MV-4-11 (cell line): ENCODE measurements at regions not wholly inside any gene's neighbourhood (a gene's known extent, or its start where the extent isn't known, plus 50 kb on each side); places are given as distances from the start of the nearest gene placed in this dataset.

Experiments used
- DNase-seq: peaks from one replicate; lab custom pipeline; 2025; lab: John Stamatoyannopoulos, UW

GRCh38 chr13:34002924-34003323 is 185.0 kb downstream of the RFC3 start:
- no peak for DNase-seq

GRCh38 chr13:34003656-34004055 is 185.7 kb downstream of the RFC3 start:
- DNase-seq = no peak

GRCh38 chr13:34004676-34005075 is 186.7 kb downstream of the RFC3 start:
- DNase-seq = no peak

- no peak for DNase-seq
These were observed 188.1 kb downstream of the RFC3 start for GRCh38 chr13:34006011-34006410.

- no peak for DNase-seq
These were observed 193.7 kb downstream of the RFC3 start for GRCh38 chr13:34011552-34012085.

GRCh38 chr13:34012382-34012781 is 194.4 kb downstream of the RFC3 start:
- no peak for DNase-seq

GRCh38 chr13:34013061-34013460 is 195.1 kb downstream of the RFC3 start:
- DNase-seq = no peak

GRCh38 chr13:34017231-34017630 is 199.3 kb downstream of the RFC3 start:
- no peak for DNase-seq

- no peak for DNase-seq
These were observed 201.9 kb downstream of the RFC3 start for GRCh38 chr13:34019870-34020269.

GRCh38 chr13:34020388-34020787 is 202.4 kb downstream of the RFC3 start:
- DNase-seq = no peak

- no peak for DNase-seq
These were observed 203.7 kb downstream of the RFC3 start for GRCh38 chr13:34021619-34022018.

GRCh38 chr13:34025746-34026145 is 207.8 kb downstream of the RFC3 start:
- no peak for DNase-seq

- no peak for DNase-seq
These were observed 208.4 kb downstream of the RFC3 start for GRCh38 chr13:34026308-34026707.

- no peak for DNase-seq
These were observed 210.8 kb downstream of the RFC3 start for GRCh38 chr13:34028496-34029442.

- no peak for DNase-seq
These were observed 212.8 kb downstream of the RFC3 start for GRCh38 chr13:34030782-34031181.

- DNase-seq = no peak
These were observed 213.7 kb downstream of the RFC3 start for GRCh38 chr13:34031610-34032009.

- no peak for DNase-seq
These were observed 216.5 kb downstream of the RFC3 start for GRCh38 chr13:34034411-34034810.

- no peak for DNase-seq
These were observed 217.2 kb downstream of the RFC3 start for GRCh38 chr13:34035178-34035577.

- DNase-seq = no peak
These were observed 217.9 kb downstream of the RFC3 start for GRCh38 chr13:34035676-34036325.

GRCh38 chr13:34037636-34038540 is 219.9 kb downstream of the RFC3 start:
- DNase-seq = no peak

- no peak for DNase-seq
These were observed 220.7 kb downstream of the RFC3 start for GRCh38 chr13:34038541-34039068.

- no peak for DNase-seq
These were observed 221.7 kb downstream of the RFC3 start for GRCh38 chr13:34039678-34040077.
